ENCODE measurements at regions not wholly inside any gene's neighbourhood (a gene's known extent, or its start where the extent isn't known, plus 50 kb on each side); places are given as distances from the start of the nearest gene placed in this dataset.

GRCh38 chr2:217017456-217018252 is 157.8 kb upstream of the TNP1 start:
- no peak for TF ChIP-seq CTCF (conservative IDR thresholded peaks at IDR 0.05; ENCODE audit: control insufficient read depth, insufficient read depth, low read depth, low read length)
- DNase-seq (ENCODE audit: low read depth), result no peak
- no peak overlapping the region for H3K4me3 ChIP-seq (ENCODE audit: control insufficient read depth, low read depth, low read length)

DNA sequence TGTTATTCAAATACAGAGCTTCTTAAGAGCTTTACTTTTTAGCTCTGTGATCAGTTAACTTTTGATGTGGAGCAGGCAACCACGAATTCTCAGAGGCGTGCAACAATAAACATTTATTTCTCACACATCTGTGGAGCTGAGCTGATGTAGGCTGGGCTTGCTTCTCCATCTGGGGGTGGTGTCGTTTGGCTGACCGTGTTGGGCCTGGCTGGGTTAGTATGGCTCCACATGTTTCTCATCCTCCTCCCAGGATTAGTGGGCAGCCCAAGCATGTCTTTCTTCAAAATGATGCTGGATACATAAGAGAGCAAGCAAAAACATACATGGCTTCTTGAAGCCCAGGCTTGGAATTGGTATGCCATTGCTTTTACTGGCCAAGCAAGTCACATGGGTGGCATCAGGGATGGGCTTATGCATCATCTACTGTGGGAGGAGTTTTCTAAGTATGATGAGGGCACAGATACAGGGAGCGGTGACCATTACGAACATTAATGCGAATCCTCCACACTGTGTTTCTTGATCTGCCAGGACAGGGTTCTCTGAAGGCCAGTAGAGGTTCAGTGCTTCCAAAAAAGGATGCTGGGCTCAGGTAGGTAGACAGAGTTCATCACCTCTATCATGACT is 157.0 kb upstream of the TNP1 start:
- DNase-seq (ENCODE audit: low read depth), result no peak
- no peak overlapping the region for H3K4me3 ChIP-seq (ENCODE audit: control insufficient read depth, low read depth, low read length)
- TF ChIP-seq CTCF (conservative IDR thresholded peaks at IDR 0.05; ENCODE audit: control insufficient read depth, insufficient read depth, low read depth, low read length), result no peak

GRCh38 chr2:217014328-217015105 is 154.7 kb upstream of the TNP1 start:
- TF ChIP-seq CTCF (conservative IDR thresholded peaks at IDR 0.05; ENCODE audit: control insufficient read depth, insufficient read depth, low read depth, low read length), result no peak
- no peak overlapping the region for H3K4me3 ChIP-seq (ENCODE audit: control insufficient read depth, low read depth, low read length)
- DNase-seq (ENCODE audit: low read depth), result no peak

DNA sequence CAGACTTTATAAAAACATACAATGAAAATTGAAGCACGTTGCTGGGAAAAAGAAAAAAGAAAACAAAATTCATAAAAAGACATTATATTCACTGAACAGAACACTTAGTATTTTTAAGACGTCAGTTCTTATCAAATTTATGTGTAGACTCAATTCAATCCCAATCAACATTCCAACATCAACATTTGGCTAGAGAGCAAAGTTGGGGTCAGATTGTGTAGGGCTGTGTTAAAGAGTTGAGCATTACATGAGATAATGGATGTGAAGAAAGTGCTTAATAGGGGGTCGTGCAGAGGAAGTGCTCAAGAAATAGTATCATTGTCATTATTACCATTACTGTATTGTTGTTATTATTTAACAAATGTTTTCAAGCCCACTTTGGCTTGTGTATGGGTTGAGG is 154.1 kb upstream of the TNP1 start:
- H3K4me3 ChIP-seq (ENCODE audit: control insufficient read depth, low read depth, low read length), result no peak overlapping the region
- TF ChIP-seq CTCF (conservative IDR thresholded peaks at IDR 0.05; ENCODE audit: control insufficient read depth, insufficient read depth, low read depth, low read length), result no peak
- no peak for DNase-seq (ENCODE audit: low read depth)

- DNase-seq (ENCODE audit: low read depth), result no peak
- no peak overlapping the region for H3K4me3 ChIP-seq (ENCODE audit: control insufficient read depth, low read depth, low read length)
- TF ChIP-seq CTCF (conservative IDR thresholded peaks at IDR 0.05; ENCODE audit: control insufficient read depth, insufficient read depth, low read depth, low read length), result no peak
Observed at GRCh38 chr2:217011576-217011975, 151.7 kb upstream of the TNP1 start.

- no peak overlapping the region for H3K4me3 ChIP-seq (ENCODE audit: control insufficient read depth, low read depth, low read length)
- TF ChIP-seq CTCF (conservative IDR thresholded peaks at IDR 0.05; ENCODE audit: control insufficient read depth, insufficient read depth, low read depth, low read length), result no peak
- no peak for DNase-seq (ENCODE audit: low read depth)
Observed at GRCh38 chr2:217010173-217010572, 150.3 kb upstream of the TNP1 start.
